H1 (cell line): ENCODE measurements at regions not wholly inside any gene's neighbourhood (a gene's known extent, or its start where the extent isn't known, plus 50 kb on each side); places are given as distances from the start of the nearest gene placed in this dataset.

ENCODE experiments used
- CTCF ChIP-seq, 3 experiments: IDR thresholded peaks; 1 replicate in 2 of 3; 2 replicates in 1 of 3; pipeline versions ENCODE4 v1.5.1 to v1.6.1; 2011; ENCODE audit warnings: low read length in 3 of 3, mild to moderate bottlenecking in 3 of 3, inconsistent platforms in 2 of 3, low read depth in 1 of 3, moderate library complexity in 1 of 3; ENCODE audit not compliant: insufficient read depth in 1 of 3; ENCODE audit errors: control extremely low read depth in 1 of 3
- EZH2 ChIP-seq: fragments of 200-600 bp; sonication (generic); IDR thresholded peaks from 2 replicates; pipeline ENCODE4 v1.7.1; 2012; ENCODE audit warnings: low read depth, mild to moderate bottlenecking, moderate library complexity, low read length, inconsistent platforms; ENCODE audit not compliant: severe bottlenecking
- FOSL1 ChIP-seq: IDR thresholded peaks from 2 replicates; pipeline ENCODE4 v1.6.1; 2011; ENCODE audit warnings: mild to moderate bottlenecking, low read depth, low read length, moderate library complexity; ENCODE audit not compliant: insufficient read depth
- POLR2A ChIP-seq, 2 experiments: IDR thresholded peaks; 1 replicate in 1 of 2; 2 replicates in 1 of 2; pipeline ENCODE4 v1.6.1; 2011; ENCODE audit warnings: low read depth in 2 of 2, low read length in 2 of 2, mild to moderate bottlenecking in 2 of 2; ENCODE audit errors: control extremely low read depth in 1 of 2
- RAD21 ChIP-seq, 2 experiments: IDR thresholded peaks in 1 of 2; conservative IDR thresholded peaks in 1 of 2; 2 replicates each; pipeline ENCODE4 v1.6.1; 2011; ENCODE audit warnings: low read depth in 2 of 2, low read length in 2 of 2, improper control_type of control experiment in 1 of 2, inconsistent platforms in 1 of 2, mild to moderate bottlenecking in 1 of 2, moderate library complexity in 1 of 2
- SRF ChIP-seq: IDR thresholded peaks from 2 replicates; pipeline ENCODE4 v1.6.1; 2011; ENCODE audit warnings: mild to moderate bottlenecking, low read depth, low read length, moderate library complexity
- YY1 ChIP-seq: IDR thresholded peaks from 2 replicates; pipeline ENCODE4 v1.6.1; 2011; ENCODE audit warnings: low read depth, mild to moderate bottlenecking, low read length

DNA sequence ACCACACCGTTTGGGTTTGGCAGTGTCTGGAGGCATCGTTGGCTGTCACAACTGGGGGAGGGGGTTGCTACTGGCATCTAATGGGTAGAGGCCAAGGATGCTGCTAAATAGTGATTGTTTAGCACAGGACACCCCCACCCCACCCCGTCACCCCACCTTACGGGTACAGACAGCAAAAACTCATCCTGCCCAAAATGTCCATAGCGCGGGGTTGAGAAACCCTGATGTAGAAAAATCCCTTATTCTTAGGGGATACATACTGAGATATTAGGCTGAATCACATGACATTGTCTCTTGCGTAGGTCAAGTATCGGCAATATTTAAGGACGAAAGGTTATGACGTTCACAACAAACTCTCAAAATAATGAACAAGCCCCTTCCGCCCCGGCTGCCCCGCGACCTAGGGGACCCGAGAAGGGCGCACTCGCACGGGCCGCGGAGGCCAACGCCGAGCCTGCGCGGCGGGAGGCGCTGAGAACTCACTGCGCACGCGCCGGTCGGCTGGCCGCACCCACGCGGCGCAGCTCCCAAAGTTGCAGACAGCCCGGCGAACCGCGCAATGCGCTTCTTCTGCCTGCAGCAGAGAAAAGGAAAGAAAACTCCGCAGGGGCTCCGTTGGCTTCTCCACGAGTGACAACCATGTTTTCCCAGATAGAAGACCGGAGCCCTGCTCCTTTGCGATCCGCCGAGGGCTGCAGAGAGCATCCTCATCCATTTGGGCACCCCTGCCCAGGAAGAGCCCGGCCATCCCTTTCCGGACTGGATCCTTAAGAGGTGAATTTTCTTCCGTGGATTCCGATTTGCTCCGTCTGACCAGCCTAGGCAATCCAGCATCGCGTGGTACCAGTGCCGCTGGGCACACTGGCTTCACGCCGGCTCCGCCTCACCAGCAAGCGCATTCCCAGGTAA is 136.8 kb upstream of the CCDC54 start:
- TF ChIP-seq CTCF (IDR thresholded peaks at IDR 0.05; ENCODE audit: control extremely low read depth in 1 of 3, insufficient read depth in 1 of 3, low read depth in 1 of 3, low read length in 3 of 3) (no peak), EZH2 (no peak), RAD21 (IDR thresholded peaks at IDR 0.05 in 1 of 2, conservative IDR thresholded peaks at IDR 0.05 in 1 of 2; ENCODE audit: low read depth in 2 of 2, low read length in 2 of 2) (no peak), YY1 (no peak), FOSL1 (no peak), SRF (no peak), POLR2A (IDR thresholded peaks at IDR 0.05; ENCODE audit: control extremely low read depth in 1 of 2, low read depth in 2 of 2, low read length in 2 of 2) (no peak)
